ENCODE measurements at regions not wholly inside any gene's neighbourhood (a gene's known extent, or its start where the extent isn't known, plus 50 kb on each side); places are given as distances from the start of the nearest gene placed in this dataset.

GRCh38 chr12:91983935-91984334 is 161.7 kb downstream of the BTG1 start:
- DNase-seq (ENCODE audit: low read depth) = no peak
- Histone ChIP-seq H3K36me3 (ENCODE audit: control insufficient read depth, insufficient read depth, low read length, severe bottlenecking) (no peaks in the 10 kb centered on the region), H3K4me3 (ENCODE audit: low read length) (no peak overlapping the region), H3K4me1 (ENCODE audit: control insufficient read depth, insufficient read depth, low read length) (peaks cover 14% of the 10 kb centered on the region), H3K27me3 (replicated peaks; ENCODE audit: control insufficient read depth, insufficient read depth, low read length) (no peaks in the 10 kb centered on the region), H3K9ac (ENCODE audit: low read length) (no peak overlapping the region), H3K9me3 (ENCODE audit: control insufficient read depth, low read length) (no peaks in the 10 kb centered on the region)

GRCh38 chr12:91982946-91983345 is 162.7 kb downstream of the BTG1 start:
- DNase-seq (ENCODE audit: low read depth) = no peak
- H3K9ac ChIP-seq (ENCODE audit: low read length) = no peak overlapping the region
- H3K4me1 ChIP-seq (ENCODE audit: control insufficient read depth, insufficient read depth, low read length) = peaks cover 14% of the 10 kb centered on the region
- no peaks in the 10 kb centered on the region for H3K27me3 ChIP-seq (replicated peaks; ENCODE audit: control insufficient read depth, insufficient read depth, low read length)
- H3K9me3 ChIP-seq (ENCODE audit: control insufficient read depth, low read length) = no peaks in the 10 kb centered on the region
- no peak overlapping the region for H3K4me3 ChIP-seq (ENCODE audit: low read length)
- no peaks in the 10 kb centered on the region for H3K36me3 ChIP-seq (ENCODE audit: control insufficient read depth, insufficient read depth, low read length, severe bottlenecking)

DNA sequence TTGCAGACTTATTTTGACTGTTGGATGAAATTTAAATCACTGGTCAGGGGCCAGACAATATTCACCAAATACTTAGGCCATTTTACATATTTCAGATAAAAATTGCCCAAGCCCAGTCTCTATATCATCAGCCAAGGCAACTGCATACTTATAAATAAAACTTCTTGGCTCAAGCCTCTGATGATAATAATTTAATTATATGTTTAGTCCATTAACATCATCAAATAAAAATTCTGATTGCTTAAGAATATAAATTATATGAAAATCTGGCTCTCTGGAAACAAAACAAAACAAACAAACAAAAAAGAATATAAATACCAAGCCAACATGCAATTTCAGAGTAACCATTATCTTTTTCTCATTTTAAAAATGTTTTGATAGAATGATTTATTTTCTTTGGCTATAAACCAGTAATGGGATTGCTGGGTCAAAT is 165.2 kb downstream of the BTG1 start:
- peak; percentile 59 for DNase-seq (ENCODE audit: low read depth)
- H3K9ac ChIP-seq (ENCODE audit: low read length) = no peak overlapping the region
- peaks cover 14% of the 10 kb centered on the region for H3K4me1 ChIP-seq (ENCODE audit: control insufficient read depth, insufficient read depth, low read length)
- no peaks in the 10 kb centered on the region for H3K9me3 ChIP-seq (ENCODE audit: control insufficient read depth, low read length)
- H3K4me3 ChIP-seq (ENCODE audit: low read length) = no peak overlapping the region
- no peaks in the 10 kb centered on the region for H3K36me3 ChIP-seq (ENCODE audit: control insufficient read depth, insufficient read depth, low read length, severe bottlenecking)
- H3K27me3 ChIP-seq (replicated peaks; ENCODE audit: control insufficient read depth, insufficient read depth, low read length) = no peaks in the 10 kb centered on the region

- Histone ChIP-seq H3K4me3 (ENCODE audit: low read length) (no peak overlapping the region), H3K4me1 (ENCODE audit: control insufficient read depth, insufficient read depth, low read length) (peaks cover 9% of the 10 kb centered on the region), H3K9me3 (ENCODE audit: control insufficient read depth, low read length) (no peaks in the 10 kb centered on the region), H3K36me3 (ENCODE audit: control insufficient read depth, insufficient read depth, low read length, severe bottlenecking) (no peaks in the 10 kb centered on the region), H3K9ac (ENCODE audit: low read length) (no peak overlapping the region), H3K27me3 (replicated peaks; ENCODE audit: control insufficient read depth, insufficient read depth, low read length) (no peaks in the 10 kb centered on the region)
- no peak for DNase-seq (ENCODE audit: low read depth)
These were observed 167.5 kb downstream of the BTG1 start for GRCh38 chr12:91978143-91978542.

GRCh38 chr12:91975891-91976290 is 169.8 kb downstream of the BTG1 start:
- Histone ChIP-seq H3K4me1 (ENCODE audit: control insufficient read depth, insufficient read depth, low read length) (peaks cover 9% of the 10 kb centered on the region), H3K9ac (ENCODE audit: low read length) (no peak overlapping the region), H3K9me3 (ENCODE audit: control insufficient read depth, low read length) (no peaks in the 10 kb centered on the region), H3K36me3 (ENCODE audit: control insufficient read depth, insufficient read depth, low read length, severe bottlenecking) (no peaks in the 10 kb centered on the region), H3K27me3 (replicated peaks; ENCODE audit: control insufficient read depth, insufficient read depth, low read length) (no peaks in the 10 kb centered on the region), H3K4me3 (ENCODE audit: low read length) (no peak overlapping the region)
- DNase-seq (ENCODE audit: low read depth) = no peak

DNA sequence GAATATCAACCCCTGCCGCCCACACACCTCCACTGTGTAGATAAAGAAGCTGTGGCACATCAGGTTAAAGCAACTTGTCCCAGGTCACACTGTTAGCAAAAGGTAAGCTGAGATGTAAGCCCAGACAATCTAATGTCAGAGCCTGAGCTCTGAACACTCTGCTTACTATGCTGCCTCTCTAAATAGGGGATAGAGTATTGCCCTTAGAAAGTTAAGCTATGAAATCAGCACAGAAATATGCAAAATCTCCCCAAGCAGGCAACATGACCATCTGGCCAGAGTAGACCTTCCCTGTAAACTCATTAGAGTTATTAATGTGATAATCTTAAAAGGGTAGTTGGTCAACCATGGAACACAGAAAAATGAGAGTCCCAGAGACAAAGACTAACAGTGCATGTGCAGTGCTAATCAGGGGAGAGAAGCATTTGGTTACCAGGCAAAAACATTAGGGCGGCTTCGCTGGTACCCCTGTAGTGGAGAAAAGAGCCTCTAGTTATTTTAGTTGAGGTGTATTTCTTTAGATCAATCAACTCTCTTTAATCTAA is 171.0 kb downstream of the BTG1 start:
- Histone ChIP-seq H3K9ac (ENCODE audit: low read length) (no peak overlapping the region), H3K27me3 (replicated peaks; ENCODE audit: control insufficient read depth, insufficient read depth, low read length) (no peaks in the 10 kb centered on the region), H3K4me3 (ENCODE audit: low read length) (no peak overlapping the region), H3K4me1 (ENCODE audit: control insufficient read depth, insufficient read depth, low read length) (peaks cover 5% of the 10 kb centered on the region), H3K36me3 (ENCODE audit: control insufficient read depth, insufficient read depth, low read length, severe bottlenecking) (no peaks in the 10 kb centered on the region), H3K9me3 (ENCODE audit: control insufficient read depth, low read length) (no peaks in the 10 kb centered on the region)
- peak; percentile 49 for DNase-seq (ENCODE audit: low read depth)

DNA sequence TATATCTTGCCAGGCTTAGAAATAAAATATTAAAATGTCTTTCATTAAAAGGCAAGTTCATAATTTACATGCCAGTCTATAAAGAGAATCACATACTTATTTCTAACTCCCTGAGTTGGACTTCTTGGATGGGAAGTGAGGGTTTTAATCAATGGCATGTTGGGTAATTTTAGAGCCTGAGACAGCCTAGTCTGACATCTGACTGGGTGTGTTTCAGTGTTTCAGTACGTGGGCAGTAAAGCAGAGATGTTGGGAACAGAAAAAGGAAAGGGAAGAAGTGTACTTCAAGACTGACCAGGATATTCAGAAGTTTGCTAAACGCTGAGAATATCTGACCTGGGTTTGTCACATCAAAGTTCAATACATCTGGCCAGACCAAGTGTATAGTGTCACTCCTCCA is 171.8 kb downstream of the BTG1 start:
- Histone ChIP-seq H3K4me1 (ENCODE audit: control insufficient read depth, insufficient read depth, low read length) (peaks cover 5% of the 10 kb centered on the region), H3K9ac (ENCODE audit: low read length) (no peak overlapping the region), H3K9me3 (ENCODE audit: control insufficient read depth, low read length) (no peaks in the 10 kb centered on the region), H3K4me3 (ENCODE audit: low read length) (no peak overlapping the region), H3K36me3 (ENCODE audit: control insufficient read depth, insufficient read depth, low read length, severe bottlenecking) (no peaks in the 10 kb centered on the region), H3K27me3 (replicated peaks; ENCODE audit: control insufficient read depth, insufficient read depth, low read length) (no peaks in the 10 kb centered on the region)
- DNase-seq (ENCODE audit: low read depth) = no peak

DNA sequence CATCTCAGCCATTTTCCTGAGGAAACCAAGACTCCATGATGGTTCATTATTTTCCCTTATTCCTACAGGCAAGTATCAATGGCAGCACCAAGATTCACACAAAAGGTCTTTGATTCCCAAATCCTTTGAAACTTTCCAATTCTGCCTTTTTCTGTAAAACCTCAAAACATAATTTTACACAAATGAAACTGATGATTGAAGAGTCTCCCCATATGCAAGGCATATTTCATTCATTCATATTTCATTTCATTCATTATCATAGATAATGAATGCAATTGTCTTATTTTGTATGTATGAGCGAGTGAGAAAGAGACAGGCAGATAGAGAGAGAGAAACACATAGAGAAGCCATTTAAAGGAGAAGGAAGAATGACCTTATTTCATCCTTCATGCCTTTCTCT is 172.8 kb downstream of the BTG1 start:
- Histone ChIP-seq H3K36me3 (ENCODE audit: control insufficient read depth, insufficient read depth, low read length, severe bottlenecking) (no peaks in the 10 kb centered on the region), H3K9me3 (ENCODE audit: control insufficient read depth, low read length) (no peaks in the 10 kb centered on the region), H3K27me3 (replicated peaks; ENCODE audit: control insufficient read depth, insufficient read depth, low read length) (no peaks in the 10 kb centered on the region), H3K4me1 (ENCODE audit: control insufficient read depth, insufficient read depth, low read length) (peaks cover 5% of the 10 kb centered on the region), H3K4me3 (ENCODE audit: low read length) (no peak overlapping the region), H3K9ac (ENCODE audit: low read length) (no peak overlapping the region)
- no peak for DNase-seq (ENCODE audit: low read depth)

- peaks cover 6% of the 10 kb centered on the region for H3K4me1 ChIP-seq (ENCODE audit: control insufficient read depth, insufficient read depth, low read length)
- no peaks in the 10 kb centered on the region for H3K27me3 ChIP-seq (replicated peaks; ENCODE audit: control insufficient read depth, insufficient read depth, low read length)
- no peak overlapping the region for H3K9ac ChIP-seq (ENCODE audit: low read length)
- H3K36me3 ChIP-seq (ENCODE audit: control insufficient read depth, insufficient read depth, low read length, severe bottlenecking) = no peaks in the 10 kb centered on the region
- no peak for DNase-seq (ENCODE audit: low read depth)
- no peak overlapping the region for H3K4me3 ChIP-seq (ENCODE audit: low read length)
- no peaks in the 10 kb centered on the region for H3K9me3 ChIP-seq (ENCODE audit: control insufficient read depth, low read length)
These were observed 176.9 kb downstream of the BTG1 start for GRCh38 chr12:91968777-91969171.

GRCh38 chr12:91968076-91968776 is 177.4 kb downstream of the BTG1 start:
- DNase-seq (ENCODE audit: low read depth) = no peak
- no peak overlapping the region for H3K9ac ChIP-seq (ENCODE audit: low read length)
- peaks cover 6% of the 10 kb centered on the region for H3K4me1 ChIP-seq (ENCODE audit: control insufficient read depth, insufficient read depth, low read length)
- H3K4me3 ChIP-seq (ENCODE audit: low read length) = no peak overlapping the region
- H3K27me3 ChIP-seq (replicated peaks; ENCODE audit: control insufficient read depth, insufficient read depth, low read length) = no peaks in the 10 kb centered on the region
- H3K9me3 ChIP-seq (ENCODE audit: control insufficient read depth, low read length) = no peaks in the 10 kb centered on the region
- H3K36me3 ChIP-seq (ENCODE audit: control insufficient read depth, insufficient read depth, low read length, severe bottlenecking) = no peaks in the 10 kb centered on the region

- Histone ChIP-seq H3K27me3 (replicated peaks; ENCODE audit: control insufficient read depth, insufficient read depth, low read length) (no peaks in the 10 kb centered on the region), H3K9ac (ENCODE audit: low read length) (no peak overlapping the region), H3K9me3 (ENCODE audit: control insufficient read depth, low read length) (no peaks in the 10 kb centered on the region), H3K4me1 (ENCODE audit: control insufficient read depth, insufficient read depth, low read length) (peaks cover 6% of the 10 kb centered on the region), H3K36me3 (ENCODE audit: control insufficient read depth, insufficient read depth, low read length, severe bottlenecking) (no peaks in the 10 kb centered on the region), H3K4me3 (ENCODE audit: low read length) (no peak overlapping the region)
- DNase-seq (ENCODE audit: low read depth) = no peak
These were observed 178.1 kb downstream of the BTG1 start for GRCh38 chr12:91967590-91967989.

DNA sequence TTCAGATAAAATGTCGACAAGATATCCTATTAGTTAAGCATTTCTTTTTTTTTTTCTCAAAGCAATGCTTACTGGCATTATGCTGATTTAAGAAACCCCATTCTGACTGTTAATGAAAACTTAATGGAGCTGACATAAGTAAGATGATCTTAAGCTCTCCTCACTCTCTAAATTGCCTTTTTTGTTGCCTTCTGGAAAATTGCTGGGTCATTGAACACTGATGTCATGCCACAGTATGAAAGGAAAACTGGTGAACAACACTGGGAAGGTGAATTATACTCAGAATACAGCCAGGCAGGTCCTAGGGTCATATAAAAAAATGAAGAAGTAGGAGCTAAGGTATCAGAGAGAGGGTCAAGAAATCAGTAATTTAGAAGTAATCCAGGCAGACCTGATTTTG is 179.9 kb downstream of the BTG1 start:
- no peak overlapping the region for H3K4me3 ChIP-seq (ENCODE audit: low read length)
- H3K4me1 ChIP-seq (ENCODE audit: control insufficient read depth, insufficient read depth, low read length) = peaks cover 6% of the 10 kb centered on the region
- no peaks in the 10 kb centered on the region for H3K36me3 ChIP-seq (ENCODE audit: control insufficient read depth, insufficient read depth, low read length, severe bottlenecking)
- H3K9me3 ChIP-seq (ENCODE audit: control insufficient read depth, low read length) = no peaks in the 10 kb centered on the region
- no peak for DNase-seq (ENCODE audit: low read depth)
- no peaks in the 10 kb centered on the region for H3K27me3 ChIP-seq (replicated peaks; ENCODE audit: control insufficient read depth, insufficient read depth, low read length)
- no peak overlapping the region for H3K9ac ChIP-seq (ENCODE audit: low read length)
